ENCODE measurements at regions not wholly inside any gene's neighbourhood (a gene's known extent, or its start where the extent isn't known, plus 50 kb on each side); places are given as distances from the start of the nearest gene placed in this dataset.

GRCh38 chr11:128298271-128298670, 289.1 kb downstream of the ETS1 start:
- intact Hi-C loops (cut with DNase I), result loop anchor here (10.0 kb wide), 1 partner anchor 167 kb away; no protein-coding TSS in a partner anchor
- no peak for DNase-seq (ENCODE audit: low spot score)
- no peak overlapping the region for H3K27ac ChIP-seq

GRCh38 chr11:128297805-128298204, 289.6 kb downstream of the ETS1 start:
- Histone ChIP-seq H3K36me3 (no peaks in the 10 kb centered on the region), H3K4me3 (no peak overlapping the region), H3K27ac (no peak overlapping the region), H3K4me1 (replicated peaks) (no peaks in the 10 kb centered on the region), H3K9me3 (no peaks in the 10 kb centered on the region), H3K27me3 (replicated peaks; ENCODE audit: insufficient read depth) (no peaks in the 10 kb centered on the region)
- no peak for DNase-seq (ENCODE audit: low spot score)
- no peak for TF ChIP-seq POLR2A (IDR thresholded peaks at IDR 0.05)
- TF ChIP-seq CTCF (IDR thresholded peaks at IDR 0.05), result no peak
- TF ChIP-seq POLR2AphosphoS5 (IDR thresholded peaks at IDR 0.05), result no peak
- WGBS, result 89% methylated on average over 3 of the region's 3 CpGs
- intact Hi-C loops (cut with DNase I), result loop anchor here (10.0 kb wide), 1 partner anchor 167 kb away; no protein-coding TSS in a partner anchor

More at GRCh38 chr11:128298271-128298670, 289.1 kb downstream of the ETS1 start:
- no peak overlapping the region for H3K4me3 ChIP-seq
- H3K36me3 ChIP-seq, result no peaks in the 10 kb centered on the region
- H3K9me3 ChIP-seq, result no peaks in the 10 kb centered on the region
- 97% methylated on average over 2 of the region's 2 CpGs for WGBS
- no peaks in the 10 kb centered on the region for H3K4me1 ChIP-seq (replicated peaks)
- TF ChIP-seq POLR2AphosphoS5 (IDR thresholded peaks at IDR 0.05), result no peak
- no peak for TF ChIP-seq CTCF (IDR thresholded peaks at IDR 0.05)
- no peak for TF ChIP-seq POLR2A (IDR thresholded peaks at IDR 0.05)
- no peaks in the 10 kb centered on the region for H3K27me3 ChIP-seq (replicated peaks; ENCODE audit: insufficient read depth)

GRCh38 chr11:128297091-128297651, 290.2 kb downstream of the ETS1 start:
- intact Hi-C loops (cut with DNase I), result loop anchor here (10.0 kb wide), 1 partner anchor 168 kb away; no protein-coding TSS in a partner anchor
- H3K36me3 ChIP-seq, result no peaks in the 10 kb centered on the region
- H3K4me3 ChIP-seq, result no peak overlapping the region
- no peaks in the 10 kb centered on the region for H3K4me1 ChIP-seq (replicated peaks)
- 55% methylated on average over 4 of the region's 4 CpGs for WGBS
- H3K27me3 ChIP-seq (replicated peaks; ENCODE audit: insufficient read depth), result no peaks in the 10 kb centered on the region
- H3K9me3 ChIP-seq, result no peaks in the 10 kb centered on the region
- no peak for DNase-seq (ENCODE audit: low spot score)
- no peak for TF ChIP-seq POLR2A (IDR thresholded peaks at IDR 0.05)
- no peak for TF ChIP-seq POLR2AphosphoS5 (IDR thresholded peaks at IDR 0.05)
- TF ChIP-seq CTCF (IDR thresholded peaks at IDR 0.05), result no peak
- no peak overlapping the region for H3K27ac ChIP-seq

- no peaks in the 10 kb centered on the region for H3K4me1 ChIP-seq (replicated peaks)
- intact Hi-C loops (cut with DNase I), result loop anchor here (5.0 to 10.0 kb wide), 3 partner anchors 122 to 538 kb away; no protein-coding TSS in a partner anchor
- DNase-seq (ENCODE audit: low spot score), result no peak
Observed at GRCh38 chr11:128294671-128295050, 292.7 kb downstream of the ETS1 start.

GRCh38 chr11:128294001-128294670, 293.2 kb downstream of the ETS1 start:
- no peak overlapping the region for H3K27ac ChIP-seq
- H3K36me3 ChIP-seq, result no peaks in the 10 kb centered on the region
- no peak for DNase-seq (ENCODE audit: low spot score)
- H3K27me3 ChIP-seq (replicated peaks; ENCODE audit: insufficient read depth), result no peaks in the 10 kb centered on the region
- intact Hi-C loops (cut with DNase I), result loop anchor here (5.0 to 10.0 kb wide), 3 partner anchors 122 to 538 kb away; no protein-coding TSS in a partner anchor
- no peaks in the 10 kb centered on the region for H3K9me3 ChIP-seq
- WGBS, result 77% methylated on average over 11 of the region's 11 CpGs
- TF ChIP-seq POLR2AphosphoS5 (IDR thresholded peaks at IDR 0.05) (no peak), POLR2A (IDR thresholded peaks at IDR 0.05) (no peak), CTCF (IDR thresholded peaks at IDR 0.05) (no peak)
- H3K4me3 ChIP-seq, result no peak overlapping the region
- no peaks in the 10 kb centered on the region for H3K4me1 ChIP-seq (replicated peaks)

More at GRCh38 chr11:128294671-128295050, 292.7 kb downstream of the ETS1 start:
- Histone ChIP-seq H3K36me3 (no peaks in the 10 kb centered on the region), H3K27ac (no peak overlapping the region), H3K4me3 (no peak overlapping the region), H3K9me3 (no peaks in the 10 kb centered on the region), H3K27me3 (replicated peaks; ENCODE audit: insufficient read depth) (no peaks in the 10 kb centered on the region)
- TF ChIP-seq POLR2AphosphoS5 (IDR thresholded peaks at IDR 0.05), result no peak
- WGBS, result 89% methylated on average over 1 of the region's 1 CpG

Data from prostate gland (tissue), 2 donors.